DMS53 treated with DMSO at 0.1 percent for 48 hours (cell line): ENCODE measurements at regions not wholly inside any gene's neighbourhood (a gene's known extent, or its start where the extent isn't known, plus 50 kb on each side); places are given as distances from the start of the nearest gene placed in this dataset.

ENCODE experiments used
- DNase-seq: peaks from one replicate; lab custom pipeline; 2025; ENCODE audit not compliant: unreplicated experiment; lab: John Stamatoyannopoulos, UW

GRCh38 chr16:51629576-51629975 lies 478.5 kb upstream of the SALL1 start:
- no peak for DNase-seq

DNA sequence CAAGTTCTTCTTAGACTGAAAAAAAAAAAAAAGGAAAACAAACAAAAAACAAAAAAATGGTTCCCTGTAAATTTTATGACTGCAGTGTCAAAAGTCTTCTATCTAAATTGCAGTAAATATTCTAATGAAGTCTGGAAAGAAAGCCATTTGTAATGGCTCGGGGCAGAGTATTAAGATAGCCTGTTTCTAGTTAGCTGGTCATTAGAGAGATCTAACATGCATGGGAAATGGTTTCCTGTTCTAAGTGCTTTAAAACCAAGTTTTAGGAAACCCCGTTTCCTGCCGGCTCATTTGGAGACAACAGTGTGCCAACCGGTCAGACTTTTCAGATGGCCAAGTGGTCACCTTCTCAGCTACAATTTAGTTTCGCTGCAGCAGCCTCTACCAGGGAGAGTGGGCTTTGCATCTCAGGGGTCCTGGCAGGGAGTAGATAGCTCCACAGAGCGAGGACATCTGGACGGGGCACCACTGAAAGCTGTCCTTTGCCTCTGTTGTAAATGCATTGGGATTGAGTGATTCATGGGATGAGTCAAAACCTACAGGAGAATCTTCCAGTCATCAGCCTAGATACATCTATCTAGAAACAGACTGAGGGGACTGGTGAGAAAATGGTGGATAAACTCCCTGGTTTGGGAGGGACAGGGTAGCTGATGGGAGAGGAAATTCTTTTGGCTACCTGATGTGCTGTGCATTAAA lies 473.2 kb upstream of the SALL1 start:
- DNase-seq: no peak

- DNase-seq: no peak
Measured at GRCh38 chr16:51621610-51622009, 470.5 kb upstream of the SALL1 start.

- no peak for DNase-seq
Measured at GRCh38 chr16:51615141-51615540, 464.1 kb upstream of the SALL1 start.

- no peak for DNase-seq
Measured at GRCh38 chr16:51607201-51607651, 456.2 kb upstream of the SALL1 start.

GRCh38 chr16:51596247-51596646 lies 445.2 kb upstream of the SALL1 start:
- no peak for DNase-seq

DNA sequence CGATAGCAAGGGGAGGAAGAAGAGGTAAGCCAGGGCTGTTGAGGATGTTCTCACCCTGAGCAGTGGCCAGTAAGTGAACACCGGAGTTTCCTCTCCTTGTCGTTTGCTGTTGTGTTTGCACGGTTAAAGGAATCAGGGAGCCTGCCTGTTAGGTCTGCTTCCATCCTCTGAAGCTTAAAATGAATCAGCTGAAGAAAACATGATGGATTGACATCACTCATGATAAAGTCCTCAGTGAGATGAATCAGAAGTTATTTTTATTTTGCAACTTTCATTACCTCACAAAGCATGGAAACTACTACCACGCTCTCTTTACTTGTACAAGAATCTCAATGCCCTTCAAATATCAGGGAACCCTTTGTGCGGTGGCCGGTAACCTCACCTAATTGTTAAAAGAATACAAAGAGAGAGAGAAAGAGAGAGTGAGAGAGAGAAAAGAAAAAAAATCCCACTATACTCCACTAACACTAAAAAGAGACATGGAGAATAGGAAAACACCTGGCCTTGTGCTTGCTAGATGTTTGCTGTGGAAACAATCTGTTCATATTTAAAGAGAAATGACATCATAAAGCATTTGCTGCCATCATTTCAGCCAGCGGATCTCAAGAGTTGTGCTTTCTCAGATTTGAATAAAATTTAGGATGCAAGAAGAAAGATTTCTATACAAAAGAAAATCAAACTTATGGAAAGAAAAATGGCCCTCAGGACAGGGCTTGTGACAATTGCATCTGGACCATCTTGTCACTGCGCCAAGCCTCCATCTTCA lies 441.6 kb upstream of the SALL1 start:
- no peak for DNase-seq

- DNase-seq: no peak
Measured at GRCh38 chr16:51592001-51592501, 441.0 kb upstream of the SALL1 start.

GRCh38 chr16:51591480-51591879 lies 440.4 kb upstream of the SALL1 start:
- no peak for DNase-seq

DNA sequence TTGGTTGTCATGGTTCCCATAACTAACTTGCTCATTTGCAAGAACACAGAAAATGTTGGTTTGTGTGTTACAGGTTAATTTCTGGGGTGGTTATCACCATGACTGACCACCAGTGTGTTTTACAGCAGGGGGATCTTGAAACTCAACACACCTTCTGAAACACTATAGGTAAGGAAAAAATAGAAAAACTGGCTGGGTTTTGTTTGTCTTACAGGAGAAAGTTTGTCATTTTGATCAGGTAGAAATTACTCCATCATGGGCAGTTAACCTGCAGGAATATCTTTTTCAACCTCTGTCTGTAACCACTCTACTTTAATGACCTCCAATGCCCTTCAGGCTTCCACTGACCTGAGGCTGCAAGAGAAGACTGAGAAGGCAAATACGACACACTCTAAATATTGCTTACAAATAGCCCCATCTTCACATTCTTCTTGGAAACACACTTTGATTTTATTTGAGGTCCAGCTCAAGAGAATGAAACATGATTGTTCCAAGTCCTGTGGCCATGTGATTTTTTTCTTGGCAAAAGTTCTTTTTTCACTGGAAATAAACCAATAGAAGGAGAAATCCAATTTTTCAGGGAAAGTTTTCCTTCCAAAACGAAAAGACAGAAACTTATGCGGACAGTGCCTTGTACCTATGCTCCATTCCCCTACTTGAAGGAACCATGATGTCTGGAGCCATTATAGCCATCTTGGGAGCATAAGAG lies 428.7 kb upstream of the SALL1 start:
- no peak for DNase-seq

DNA sequence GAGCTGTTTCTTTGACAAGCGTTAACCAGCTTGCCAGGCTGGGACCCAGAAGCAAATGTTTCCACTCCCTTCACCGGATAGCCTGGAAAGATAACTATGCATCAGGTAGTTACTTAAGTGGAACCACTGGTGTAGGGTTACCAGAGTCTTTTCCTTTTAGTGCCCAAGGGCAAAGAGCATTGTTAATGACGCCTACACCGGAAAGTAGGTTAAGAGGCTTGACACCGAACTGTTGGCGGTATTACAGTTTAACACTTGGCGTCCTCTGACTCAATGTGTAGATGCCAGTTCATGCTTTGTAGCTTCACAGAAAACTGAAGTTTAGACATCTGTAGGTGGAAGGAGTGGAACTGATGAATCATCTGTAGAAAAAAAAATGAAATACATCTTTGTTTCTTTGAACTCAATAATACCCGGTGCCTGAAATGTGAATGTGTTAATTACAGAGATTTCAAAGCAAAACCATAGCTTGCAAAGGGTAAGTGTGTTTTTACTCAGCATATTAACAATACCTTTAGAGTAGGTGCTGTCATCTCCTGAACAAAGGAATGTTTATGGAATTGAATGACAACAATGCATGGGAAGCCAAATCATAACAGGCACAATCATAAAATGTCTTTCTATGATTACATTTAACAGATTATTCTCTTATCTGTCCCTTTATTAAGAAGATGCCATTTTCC lies 426.7 kb upstream of the SALL1 start:
- DNase-seq: no peak

DNA sequence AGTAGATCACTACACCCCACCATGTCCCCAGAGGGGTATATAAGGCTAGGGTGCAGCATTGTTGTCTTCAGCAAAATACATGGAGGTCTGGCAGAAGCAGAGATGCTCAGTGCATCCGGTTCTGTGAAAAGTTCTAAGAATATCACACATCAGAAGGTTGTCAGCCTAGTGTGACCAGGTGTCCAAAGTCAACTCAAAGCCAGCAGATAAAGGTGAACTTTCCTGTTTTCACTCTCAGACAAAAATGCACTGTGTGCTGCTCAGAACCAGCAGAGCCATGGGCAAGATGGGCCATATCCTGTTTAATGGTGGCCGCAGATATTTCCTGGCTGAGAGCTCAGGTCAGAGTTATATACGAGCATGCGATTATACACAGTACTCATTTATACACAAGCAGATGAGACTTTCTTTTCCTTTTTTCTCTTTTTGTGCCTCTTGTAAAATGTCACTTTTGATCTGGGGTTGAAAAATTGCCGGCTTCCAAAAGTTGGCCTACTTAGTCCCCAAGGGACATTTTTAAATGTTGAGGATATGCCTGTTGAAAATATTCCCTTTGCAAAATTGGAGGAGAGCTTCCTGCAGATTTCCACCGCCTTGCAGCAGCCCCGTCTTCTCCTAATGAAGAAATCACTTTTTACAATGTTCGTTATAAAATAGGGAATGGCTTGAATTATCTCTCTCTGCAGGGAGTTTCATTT lies 425.6 kb upstream of the SALL1 start:
- DNase-seq: no peak

DNA sequence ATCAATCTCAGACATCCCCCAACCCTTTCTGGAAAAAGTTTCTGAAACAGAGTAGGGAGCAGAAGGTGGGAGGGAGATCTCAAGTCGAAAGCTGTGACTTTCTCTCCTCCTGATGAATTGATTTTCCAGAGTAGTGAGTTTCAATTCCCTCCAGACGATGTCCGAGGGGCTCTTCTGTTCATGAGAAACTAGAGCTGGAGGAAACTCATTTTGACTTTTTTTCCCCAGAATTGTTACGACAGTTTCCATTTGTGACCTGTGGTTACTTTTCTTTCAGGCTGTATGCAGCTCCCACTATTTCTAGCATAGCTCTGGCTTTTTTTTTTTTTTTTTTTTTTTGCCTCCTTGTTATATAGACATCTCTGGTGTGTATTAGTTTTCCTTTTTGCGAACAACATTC lies 422.1 kb upstream of the SALL1 start:
- no peak for DNase-seq

- DNase-seq: no peak
Measured at GRCh38 chr16:51569203-51569931, 418.3 kb upstream of the SALL1 start.

GRCh38 chr16:51567911-51568310 lies 416.8 kb upstream of the SALL1 start:
- no peak for DNase-seq

DNA sequence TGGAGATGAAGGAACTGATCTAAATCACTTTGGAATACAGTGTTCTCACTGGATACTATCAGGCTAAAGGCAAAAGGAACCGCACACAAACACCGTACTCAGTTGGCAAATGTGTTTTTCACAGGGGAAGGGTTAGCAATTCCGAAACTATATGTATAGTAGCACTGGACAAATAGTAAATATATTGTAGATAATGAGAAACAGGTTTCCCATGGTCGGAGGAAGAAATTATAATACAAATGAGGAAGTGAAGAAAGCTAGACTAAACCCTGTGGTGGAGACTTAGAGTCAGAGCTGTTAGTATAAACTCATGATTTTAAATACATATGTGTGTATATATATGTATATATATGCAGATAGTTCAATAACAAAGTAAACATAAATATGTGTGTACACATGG lies 414.1 kb upstream of the SALL1 start:
- DNase-seq: no peak

DNA sequence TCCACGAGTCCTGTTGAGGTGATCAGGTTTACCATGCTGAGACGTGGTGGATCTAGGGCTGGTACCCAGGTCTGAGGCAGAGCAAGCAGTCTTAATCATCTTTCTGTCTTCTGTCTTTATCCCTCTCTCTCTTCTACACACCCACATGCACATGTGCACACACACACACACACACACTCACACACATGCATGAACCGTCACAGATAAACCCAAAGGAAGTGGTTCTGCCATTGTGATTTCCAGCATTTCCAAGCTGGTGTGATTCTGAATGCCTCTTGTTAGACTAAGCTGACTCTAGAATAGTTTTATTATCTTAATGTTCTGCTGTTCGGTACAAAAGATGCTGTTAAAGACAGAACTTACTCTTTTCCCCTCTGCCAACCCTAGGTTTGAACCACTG lies 411.8 kb upstream of the SALL1 start:
- no peak for DNase-seq

- no peak for DNase-seq
Measured at GRCh38 chr16:51559901-51560300, 408.8 kb upstream of the SALL1 start.

- no peak for DNase-seq
Measured at GRCh38 chr16:51557670-51558069, 406.6 kb upstream of the SALL1 start.
